HK-2 (cell line): ENCODE measurements at regions not wholly inside any gene's neighbourhood (a gene's known extent, or its start where the extent isn't known, plus 50 kb on each side); places are given as distances from the start of the nearest gene placed in this dataset.

Source experiments
- DNase-seq: peaks from one replicate; pipeline ENCODE4 v3.0.0-alpha.2; 2018; ENCODE audit not compliant: unreplicated experiment

DNA sequence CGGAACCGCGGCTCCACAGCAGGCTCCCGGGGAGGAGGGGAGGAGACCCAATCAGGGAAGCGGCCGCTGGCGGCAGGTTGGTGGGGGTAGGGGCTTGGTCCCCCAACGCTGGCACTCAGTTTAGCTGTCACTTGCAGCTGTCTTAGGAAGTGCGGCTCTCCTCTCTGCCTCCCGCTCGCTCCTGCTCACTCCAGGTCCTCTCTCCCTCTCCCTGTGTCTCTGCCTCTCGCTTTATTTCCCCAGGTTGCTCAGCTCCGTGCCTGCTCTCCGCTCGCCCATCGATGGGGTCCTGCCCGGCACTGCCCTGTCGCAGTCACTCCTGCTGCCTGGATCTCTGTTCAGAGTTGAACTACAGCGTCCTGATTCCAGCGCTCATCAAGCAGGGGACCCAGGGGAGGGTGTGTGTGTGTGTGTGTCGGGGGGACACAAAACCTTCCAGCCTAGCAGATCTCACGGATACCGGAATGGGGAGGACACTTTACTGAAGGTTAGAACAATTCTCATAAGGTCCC lies 145.6 kb downstream of the ENGASE start:
- no peak for DNase-seq

DNA sequence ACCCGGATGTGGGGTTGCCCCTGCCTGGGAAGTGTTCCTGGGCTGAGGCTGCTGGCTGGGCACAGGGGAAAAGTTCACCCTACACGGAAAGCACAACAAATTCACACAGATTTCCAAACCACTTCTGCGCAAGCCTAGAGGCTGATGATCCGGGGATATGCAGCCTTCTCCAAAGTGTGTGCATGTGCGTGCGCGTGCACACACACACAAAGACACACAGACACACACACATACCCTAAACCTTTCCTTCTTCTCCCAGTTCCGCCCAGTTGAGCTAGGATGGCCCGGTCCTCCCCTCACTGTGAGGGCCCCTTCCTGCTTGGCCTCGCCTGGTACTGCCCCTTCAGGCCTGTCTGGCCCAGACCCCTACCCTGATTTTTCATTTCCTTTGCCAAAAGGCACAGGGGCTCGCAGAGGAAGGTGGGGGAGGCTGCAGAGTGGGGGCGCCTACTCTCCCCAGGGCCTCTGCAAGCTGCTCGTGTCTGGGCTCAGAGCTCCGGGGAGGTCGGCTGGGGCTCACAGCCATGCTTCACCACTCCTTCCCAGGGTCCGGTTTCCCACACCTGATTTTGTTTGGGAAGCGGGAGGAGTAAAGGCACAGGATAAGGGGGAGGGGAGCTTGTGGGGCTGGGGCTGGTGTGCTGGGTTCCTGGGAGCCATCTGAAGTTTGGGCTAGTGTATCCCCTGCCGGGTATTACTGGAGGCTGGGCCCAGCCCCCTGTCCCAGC lies 144.7 kb downstream of the ENGASE start:
- no peak for DNase-seq

DNA sequence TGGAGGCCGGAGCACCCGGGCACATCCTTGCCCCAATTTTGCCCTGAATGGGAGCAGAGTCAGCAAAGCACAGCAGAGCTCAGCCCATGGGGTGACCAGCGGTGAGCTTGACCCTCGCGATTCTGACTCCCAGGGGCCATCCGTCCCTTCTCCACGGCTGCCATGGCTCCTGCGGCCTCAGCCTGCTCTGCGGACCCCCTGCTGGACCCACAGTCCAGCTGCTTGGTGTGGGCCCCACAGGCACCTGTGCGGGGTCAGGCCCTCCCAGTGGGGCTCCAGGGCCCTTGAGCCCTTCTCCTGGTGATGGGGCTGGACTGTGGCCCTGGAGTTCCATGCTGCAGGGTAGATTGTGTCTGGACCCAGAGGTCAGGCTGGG lies 144.2 kb downstream of the ENGASE start:
- DNase-seq: no peak

DNA sequence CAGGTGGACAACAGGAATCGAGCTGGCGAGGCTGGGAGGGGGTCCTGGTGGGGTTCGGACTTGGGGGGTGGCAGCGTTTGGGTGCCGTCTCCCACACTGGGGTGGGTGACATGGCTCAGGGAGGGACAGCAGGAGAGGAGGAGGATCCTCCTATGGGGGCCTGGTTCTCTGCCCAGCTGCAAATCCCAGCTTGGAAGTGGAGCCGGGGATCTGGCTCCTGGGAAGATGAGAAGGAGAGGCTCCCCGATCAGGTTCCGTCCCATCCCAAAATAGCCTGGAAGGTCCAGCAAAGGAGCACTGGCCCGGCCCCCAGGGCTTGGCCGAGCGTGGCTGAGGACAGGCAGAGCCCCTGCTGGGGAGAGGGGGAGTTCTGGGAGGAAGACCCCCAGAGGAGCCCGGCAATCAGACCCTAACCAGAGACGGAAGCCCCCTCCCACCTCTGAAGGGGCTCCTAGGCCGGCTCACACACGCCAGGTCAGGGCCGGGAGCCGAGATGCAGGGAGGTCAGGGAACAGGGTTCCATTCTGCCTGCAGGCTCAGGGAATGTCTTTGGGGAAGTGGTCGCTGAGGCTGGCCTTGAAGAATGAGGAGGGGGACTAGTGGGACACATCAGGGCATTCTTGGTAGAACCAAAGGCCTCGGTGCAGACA lies 143.7 kb downstream of the ENGASE start:
- DNase-seq: no peak

DNA sequence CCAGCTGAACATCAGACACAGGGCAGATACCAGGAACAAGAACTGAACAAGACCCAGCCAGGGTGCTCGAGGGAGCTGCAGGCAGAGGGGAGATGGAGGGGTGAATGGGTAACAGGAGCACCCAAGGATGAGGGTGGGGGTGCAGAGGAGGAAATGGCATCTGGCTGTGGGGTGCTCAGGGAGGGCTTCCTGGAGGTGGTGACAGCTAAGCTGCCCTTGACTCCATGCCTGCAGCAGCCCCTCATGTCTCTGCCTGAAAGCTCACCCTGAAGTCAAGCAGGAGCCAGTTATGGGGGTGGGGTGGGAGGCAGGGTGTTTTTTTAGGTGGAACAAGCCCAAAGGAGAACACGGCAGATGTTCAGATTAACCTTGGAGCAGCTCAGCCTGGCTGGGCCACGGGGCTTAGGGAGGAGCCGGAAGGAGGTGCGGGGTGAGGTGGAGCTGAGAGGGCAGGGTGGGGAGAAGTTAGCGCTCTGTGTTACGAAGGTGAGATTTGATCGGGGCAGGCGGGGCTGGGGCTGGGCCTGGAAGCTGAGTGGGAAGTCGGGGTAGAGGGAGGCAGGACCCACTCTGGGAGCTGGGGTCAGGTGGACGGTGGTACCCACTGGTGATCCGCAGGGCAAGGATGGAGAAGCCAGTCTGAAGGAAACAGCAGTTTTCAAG lies 143.0 kb downstream of the ENGASE start:
- DNase-seq: no peak

- no peak for DNase-seq
These were observed 142.2 kb downstream of the ENGASE start for GRCh38 chr17:79216826-79217225.

DNA sequence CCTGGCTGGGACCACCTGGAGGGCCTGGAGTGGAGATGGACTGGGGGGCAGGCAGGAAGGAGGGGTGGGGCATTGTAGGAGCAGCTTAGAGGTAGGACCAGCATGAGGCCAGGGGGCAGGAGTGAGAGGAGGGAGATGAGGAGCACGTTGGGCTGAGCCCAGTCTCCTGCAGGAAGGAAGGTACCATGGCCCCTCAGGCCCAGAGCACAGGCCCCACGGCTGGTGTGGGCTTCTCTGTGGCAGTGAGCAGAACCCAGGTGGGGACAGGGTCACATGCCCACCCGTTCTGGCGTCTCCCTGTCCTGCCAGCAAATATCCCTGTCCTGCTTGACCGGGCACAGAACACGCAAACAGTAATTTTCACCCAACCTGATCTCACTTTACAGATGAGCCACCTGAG lies 141.8 kb downstream of the ENGASE start:
- no peak for DNase-seq

GRCh38 chr17:79215631-79216030 lies 141.0 kb downstream of the ENGASE start:
- no peak for DNase-seq

GRCh38 chr17:79214940-79215604 lies 140.4 kb downstream of the ENGASE start:
- no peak for DNase-seq

- no peak for DNase-seq
These were observed 139.8 kb downstream of the ENGASE start for GRCh38 chr17:79214459-79214858.

- no peak for DNase-seq
These were observed 138.7 kb downstream of the ENGASE start for GRCh38 chr17:79213305-79213704.

- no peak for DNase-seq
These were observed 137.8 kb downstream of the ENGASE start for GRCh38 chr17:79212149-79213087.

DNA sequence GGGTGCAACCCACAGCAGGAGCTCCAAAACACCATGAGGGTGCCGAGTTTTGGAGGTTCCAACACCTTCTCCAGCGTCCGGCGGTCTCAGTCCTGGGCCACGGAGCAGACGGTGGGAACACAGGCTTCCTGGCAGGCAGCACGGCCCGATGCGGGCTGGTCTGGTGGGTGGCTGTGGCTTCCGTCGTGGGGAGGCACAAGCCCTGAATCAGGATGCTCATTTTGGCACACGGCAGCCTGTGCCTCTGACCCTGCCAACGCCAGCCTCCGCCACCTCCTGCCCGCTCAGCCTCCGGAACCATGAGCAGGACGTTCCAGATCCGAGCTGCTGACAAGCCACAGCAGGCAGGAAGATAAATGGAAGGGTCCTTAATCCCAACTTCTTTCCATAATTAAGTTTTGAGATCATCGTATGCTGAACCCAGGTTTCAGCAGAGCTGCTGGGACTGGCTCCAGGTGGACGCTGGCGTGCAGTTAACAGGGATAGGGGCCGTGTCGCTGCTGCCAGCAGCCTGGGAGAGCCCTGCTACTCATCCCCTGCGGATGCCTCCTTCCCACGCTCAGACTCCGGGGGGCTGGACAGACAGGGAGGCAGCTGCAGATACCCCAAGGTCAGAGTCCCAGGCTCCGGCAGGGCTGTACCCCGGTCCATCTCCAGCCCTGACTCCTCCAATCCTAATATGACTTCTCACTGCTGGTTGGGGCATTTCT lies 136.6 kb downstream of the ENGASE start:
- DNase-seq: no peak

DNA sequence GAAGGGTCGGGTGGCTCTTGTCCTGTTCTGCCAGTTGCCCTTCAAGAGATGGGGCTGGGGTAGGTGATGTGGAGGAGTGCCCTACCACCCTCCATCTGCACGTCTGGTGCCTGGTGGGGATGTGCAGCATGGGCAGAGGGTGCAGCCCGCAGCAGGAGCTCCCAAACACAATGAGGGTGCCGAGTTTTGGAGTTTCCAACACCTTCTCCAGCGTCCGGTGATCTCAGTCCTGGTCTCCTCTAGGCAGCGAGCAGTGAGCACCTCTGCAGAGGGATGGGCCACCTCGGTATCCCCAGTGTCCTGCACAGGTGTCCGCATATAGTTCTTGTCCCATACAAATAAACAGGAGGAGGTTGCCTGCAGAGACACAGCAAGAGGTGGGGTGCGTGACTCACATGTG lies 136.0 kb downstream of the ENGASE start:
- no peak for DNase-seq

- DNase-seq: no peak
These were observed 133.3 kb downstream of the ENGASE start for GRCh38 chr17:79207960-79208359.

GRCh38 chr17:79205688-79206205 lies 131.1 kb downstream of the ENGASE start:
- no peak for DNase-seq

DNA sequence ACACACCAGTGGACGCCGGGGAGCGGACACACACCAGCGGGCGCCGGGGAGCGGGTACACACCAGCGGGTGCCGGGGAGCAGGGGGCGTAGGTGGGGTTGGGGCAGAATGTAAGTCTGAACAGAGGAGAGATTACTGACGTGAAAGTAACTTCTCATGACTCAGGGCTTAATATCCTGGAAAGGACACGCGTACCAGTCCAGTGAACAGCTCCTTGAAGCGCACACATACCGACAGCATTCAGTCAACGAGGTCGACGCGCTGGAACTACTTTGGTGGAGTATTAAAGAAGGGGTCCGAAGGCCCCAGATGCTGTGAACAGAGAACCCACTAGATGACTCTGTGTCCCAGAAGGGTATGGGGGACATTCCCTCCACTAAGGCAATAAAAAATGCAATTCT lies 129.6 kb downstream of the ENGASE start:
- DNase-seq: no peak

DNA sequence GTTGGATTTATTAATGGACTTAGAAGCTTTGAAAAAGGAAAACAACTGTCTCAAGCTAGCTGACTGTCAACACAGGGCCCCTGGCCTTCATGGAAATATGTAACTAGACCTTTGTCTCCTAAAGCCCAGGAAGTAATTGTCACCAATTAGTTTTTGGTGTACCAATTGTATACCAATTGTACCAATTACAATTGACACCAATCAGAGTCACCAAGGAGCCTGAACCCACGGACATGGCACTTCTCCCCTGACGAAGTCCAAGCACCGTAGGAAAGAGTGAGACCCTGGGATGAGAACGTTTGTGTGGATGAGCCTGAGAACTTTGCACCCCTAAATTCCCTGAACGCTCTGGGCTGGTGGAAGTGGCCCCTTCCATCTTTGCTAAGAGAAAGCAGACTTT lies 129.0 kb downstream of the ENGASE start:
- no peak for DNase-seq

DNA sequence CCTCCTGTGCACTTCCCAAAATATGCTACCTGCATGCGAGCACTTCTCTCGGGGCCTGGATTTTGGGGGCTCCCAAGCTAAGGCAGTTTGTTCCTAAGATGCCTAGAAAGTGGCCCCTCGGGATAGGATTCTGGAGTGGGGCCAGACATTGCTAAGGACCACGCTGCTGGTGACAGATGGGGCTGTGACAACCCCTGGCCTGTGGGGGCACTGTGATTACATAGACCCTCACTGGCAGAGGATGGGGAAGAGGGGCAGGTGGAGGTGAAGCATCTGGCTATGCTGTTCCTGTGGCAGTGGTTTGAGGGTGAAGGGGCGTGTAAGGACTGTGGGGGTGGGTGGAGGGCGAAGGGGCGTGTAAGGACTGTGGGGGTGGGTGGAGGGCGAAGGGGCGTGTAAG lies 128.4 kb downstream of the ENGASE start:
- no peak for DNase-seq

DNA sequence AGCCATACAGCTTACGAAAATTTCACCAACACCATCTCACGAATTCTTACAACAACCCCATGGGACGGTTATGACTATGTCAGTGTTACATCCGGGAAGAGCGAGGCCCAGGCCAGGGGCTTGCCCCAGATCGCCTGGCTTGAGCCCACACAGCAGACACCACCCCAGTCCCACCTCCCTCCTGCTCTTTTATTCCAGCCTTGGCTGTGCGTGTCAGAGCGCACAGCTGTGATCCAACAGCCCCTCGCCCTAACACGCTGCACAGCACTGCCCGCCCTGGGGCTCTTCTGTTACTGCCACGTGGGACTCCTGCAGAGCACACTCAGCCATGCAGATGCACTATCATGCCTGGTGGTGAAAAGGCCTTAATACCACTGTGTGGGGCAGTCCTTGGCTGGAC lies 127.9 kb downstream of the ENGASE start:
- no peak for DNase-seq
